Neuronal stem cell (in vitro differentiated cells): ENCODE measurements at regions not wholly inside any gene's neighbourhood (a gene's known extent, or its start where the extent isn't known, plus 50 kb on each side); places are given as distances from the start of the nearest gene placed in this dataset.

Experiments used
- DNase-seq: peaks from one replicate; pipeline ENCODE4 v3.0.0-alpha.2; 2013; ENCODE audit warnings: low spot score
- H2AFZ ChIP-seq: one replicate; pipeline ENCODE4 v1.6.1; 2013; ENCODE audit warnings: mild to moderate bottlenecking, low read length, inconsistent platforms
- H2AK5ac ChIP-seq: 2 replicates; pipeline ENCODE4 v1.6.1; 2013; ENCODE audit warnings: low read depth, mild to moderate bottlenecking, inconsistent platforms, low read length, moderate library complexity, mixed read lengths
- H2BK120ac ChIP-seq: 2 replicates; pipeline ENCODE4 v1.6.1; 2013; ENCODE audit warnings: low read depth, mild to moderate bottlenecking, inconsistent platforms, low read length, moderate library complexity, mixed read lengths
- H2BK12ac ChIP-seq: one replicate; pipeline ENCODE4 v1.6.1; 2013; ENCODE audit warnings: low read length, inconsistent platforms
- H2BK15ac ChIP-seq: 2 replicates; pipeline ENCODE4 v1.6.1; 2013; ENCODE audit warnings: mild to moderate bottlenecking, low read length, inconsistent platforms, mixed read lengths
- H2BK5ac ChIP-seq: one replicate; pipeline ENCODE4 v1.6.1; 2013; ENCODE audit warnings: inconsistent platforms, mild to moderate bottlenecking, low read length, moderate library complexity
- H3K14ac ChIP-seq: one replicate; pipeline ENCODE4 v1.6.1; 2013; ENCODE audit warnings: low read length, inconsistent platforms
- H3K18ac ChIP-seq: 2 replicates; pipeline ENCODE4 v1.6.1; 2013; ENCODE audit warnings: low read length, inconsistent platforms
- H3K23ac ChIP-seq: 2 replicates; pipeline ENCODE4 v1.6.1; 2013; ENCODE audit warnings: low read depth, mild to moderate bottlenecking, mixed read lengths, low read length, inconsistent platforms; ENCODE audit not compliant: poor library complexity
- H3K27ac ChIP-seq: replicated peaks from 3 replicates; pipeline ENCODE4 v1.5.1; 2013; ENCODE audit warnings: low read length, inconsistent platforms
- H3K27me3 ChIP-seq, 3 experiments: 2 replicates each; pipeline ENCODE4 v1.6.1; 2013; ENCODE audit warnings: low read length in 3 of 3, mild to moderate bottlenecking in 2 of 3, inconsistent platforms in 1 of 3, low read depth in 1 of 3, mixed read lengths in 1 of 3, moderate library complexity in 1 of 3; ENCODE audit not compliant: control insufficient read depth in 3 of 3, insufficient read depth in 3 of 3
- H3K36me3 ChIP-seq, 2 donors: replicated peaks in 1 of 2; 2 replicates each; pipeline ENCODE4 v1.6.1; 2013; ENCODE audit warnings: low read length in 2 of 2; ENCODE audit not compliant: control insufficient read depth in 2 of 2, insufficient read depth in 2 of 2
- H3K4ac ChIP-seq: 2 replicates; pipeline ENCODE4 v1.6.1; 2013; ENCODE audit warnings: inconsistent platforms, mild to moderate bottlenecking, low read length, moderate library complexity
- H3K4me1 ChIP-seq, 2 donors: 1 replicate in 1 of 2; 2 replicates in 1 of 2; pipeline ENCODE4 v1.6.1; 2013; ENCODE audit warnings: low read length in 2 of 2, low read depth in 1 of 2; ENCODE audit not compliant: control insufficient read depth in 2 of 2, insufficient read depth in 1 of 2
- H3K4me2 ChIP-seq: one replicate; pipeline ENCODE4 v1.6.1; 2013; ENCODE audit warnings: mild to moderate bottlenecking, low read length, inconsistent platforms; ENCODE audit not compliant: insufficient read depth, poor library complexity, severe bottlenecking
- H3K4me3 ChIP-seq, 2 donors: 2 replicates each; pipeline ENCODE4 v1.5.1; 2013; ENCODE audit warnings: low read length in 2 of 2, mild to moderate bottlenecking in 2 of 2, inconsistent platforms in 1 of 2, moderate library complexity in 1 of 2
- H3K79me1 ChIP-seq: one replicate; pipeline ENCODE4 v1.6.1; 2013; ENCODE audit warnings: low read depth, mild to moderate bottlenecking, inconsistent platforms, low read length, moderate library complexity
- H3K9ac ChIP-seq: one replicate; pipeline ENCODE4 v1.6.1; 2013; ENCODE audit warnings: mild to moderate bottlenecking, low read depth, low read length, inconsistent platforms; ENCODE audit not compliant: poor library complexity
- H3K9me3 ChIP-seq, 2 donors: replicated peaks in 1 of 2; 2 replicates each; pipeline versions ENCODE3 to v1.6.1; 2013; ENCODE audit warnings: low read length in 2 of 2, mild to moderate bottlenecking in 2 of 2, inconsistent platforms in 1 of 2, low read depth in 1 of 2, mixed read lengths in 1 of 2, moderate library complexity in 1 of 2; ENCODE audit not compliant: control insufficient read depth in 2 of 2, insufficient read depth in 1 of 2
- H4K8ac ChIP-seq: one replicate; pipeline ENCODE4 v1.6.1; 2013; ENCODE audit warnings: low read depth, mild to moderate bottlenecking, inconsistent platforms, low read length, moderate library complexity
- H4K91ac ChIP-seq: one replicate; pipeline ENCODE4 v1.6.1; 2013; ENCODE audit warnings: low read length, low read depth, mild to moderate bottlenecking, inconsistent platforms; ENCODE audit not compliant: poor library complexity
- WGBS, 2 donors: extraction: QIAGEN DNeasy Blood & Tissue Kit; methylation state at CpG; one replicate each; pipeline ENCODE4 v1.1.7; 2013; ENCODE audit warnings: missing lambda C conversion rate in 2 of 2, mixed read lengths in 1 of 2; ENCODE audit not compliant: insufficient read length in 2 of 2, insufficient replicate concordance in 1 of 2; ENCODE audit errors: extremely low coverage in 2 of 2; 5-methylcytosine and 5-hydroxymethylcytosine counted together

- H2BK5ac ChIP-seq, result no peak overlapping the region
- H3K4me3 ChIP-seq, result no peak overlapping the region
- WGBS, 2 donors, result no CpG with 5 or more reads among the region's 2 CpGs
- no peak overlapping the region for H3K27ac ChIP-seq
- no peak overlapping the region for H2AFZ ChIP-seq
- H3K4me2 ChIP-seq, result no peak overlapping the region
- DNase-seq, result no peak
- no peak overlapping the region for H3K4ac ChIP-seq
- H3K23ac ChIP-seq, result no peak overlapping the region
- no peaks in the 10 kb centered on the region for H3K79me1 ChIP-seq
- no peak overlapping the region for H2BK15ac ChIP-seq
- H3K18ac ChIP-seq, result no peak overlapping the region
- H2BK12ac ChIP-seq, result no peak overlapping the region
- H2AK5ac ChIP-seq, result no peak overlapping the region
- no peaks in the 10 kb centered on the region for H3K36me3 ChIP-seq
- H3K9me3 ChIP-seq, result no peaks in the 10 kb centered on the region
- H3K9ac ChIP-seq, result no peak overlapping the region
- no peak overlapping the region for H4K8ac ChIP-seq
- no peak overlapping the region for H4K91ac ChIP-seq
- H2BK120ac ChIP-seq, result no peak overlapping the region
- no peaks in the 10 kb centered on the region for H3K4me1 ChIP-seq
- no peaks in the 10 kb centered on the region for H3K27me3 ChIP-seq
- H3K14ac ChIP-seq, result no peak overlapping the region
Measured at GRCh38 chr4:134390319-134390718, 188.7 kb upstream of the PABPC4L start.

GRCh38 chr4:134388351-134388750, 186.8 kb upstream of the PABPC4L start:
- Histone ChIP-seq H3K14ac (no peak overlapping the region), H2BK5ac (no peak overlapping the region), H2AFZ (peak overlapping the region; percentile 19), H3K4me2 (no peak overlapping the region), H3K4me3 (no peak overlapping the region), H3K9ac (no peak overlapping the region), H3K27me3 (no peaks in the 10 kb centered on the region), H2BK15ac (no peak overlapping the region), H2BK120ac (no peak overlapping the region), H3K4ac (no peak overlapping the region), H3K27ac (no peak overlapping the region), H3K18ac (no peak overlapping the region), H4K91ac (no peak overlapping the region), H3K23ac (no peak overlapping the region), H3K4me1 (no peaks in the 10 kb centered on the region), H3K36me3 (no peaks in the 10 kb centered on the region), H4K8ac (no peak overlapping the region), H3K9me3 (no peaks in the 10 kb centered on the region), H2BK12ac (no peak overlapping the region), H3K79me1 (no peaks in the 10 kb centered on the region), H2AK5ac (no peak overlapping the region)
- DNase-seq, result no peak
- WGBS, 2 donors, result no CpG with 5 or more reads among the region's 4 CpGs

GRCh38 chr4:134382478-134383227, 181.1 kb upstream of the PABPC4L start:
- Histone ChIP-seq H2BK15ac (no peak overlapping the region), H3K14ac (no peak overlapping the region), H2BK120ac (no peak overlapping the region), H3K4me3 (no peak overlapping the region), H2BK5ac (no peak overlapping the region), H3K4me2 (no peak overlapping the region), H2AFZ (no peak overlapping the region), H2BK12ac (no peak overlapping the region), H3K27ac (no peak overlapping the region), H3K79me1 (no peaks in the 10 kb centered on the region), H3K9ac (no peak overlapping the region), H3K4me1 (no peaks in the 10 kb centered on the region), H3K23ac (no peak overlapping the region), H3K18ac (no peak overlapping the region), H2AK5ac (no peak overlapping the region), H4K91ac (no peak overlapping the region), H4K8ac (no peak overlapping the region), H3K36me3 (no peaks in the 10 kb centered on the region), H3K4ac (no peak overlapping the region), H3K27me3 (no peaks in the 10 kb centered on the region), H3K9me3 (no peaks in the 10 kb centered on the region)
- no peak for DNase-seq

GRCh38 chr4:134375775-134376174, 174.2 kb upstream of the PABPC4L start:
- no peaks in the 10 kb centered on the region for H3K9me3 ChIP-seq
- H2BK15ac ChIP-seq, result no peak overlapping the region
- H2BK5ac ChIP-seq, result no peak overlapping the region
- H3K27me3 ChIP-seq, result no peaks in the 10 kb centered on the region
- no peak overlapping the region for H2AFZ ChIP-seq
- H4K91ac ChIP-seq, result no peak overlapping the region
- no peaks in the 10 kb centered on the region for H3K4me1 ChIP-seq
- no peak overlapping the region for H3K9ac ChIP-seq
- H3K23ac ChIP-seq, result no peak overlapping the region
- no peak for DNase-seq
- H3K4me2 ChIP-seq, result no peak overlapping the region
- no peak overlapping the region for H3K27ac ChIP-seq
- H3K79me1 ChIP-seq, result no peaks in the 10 kb centered on the region
- no peak overlapping the region for H2BK12ac ChIP-seq
- no peak overlapping the region for H3K14ac ChIP-seq
- no peaks in the 10 kb centered on the region for H3K36me3 ChIP-seq
- H3K18ac ChIP-seq, result no peak overlapping the region
- H3K4ac ChIP-seq, result no peak overlapping the region
- no peak overlapping the region for H2BK120ac ChIP-seq
- H2AK5ac ChIP-seq, result no peak overlapping the region
- H4K8ac ChIP-seq, result no peak overlapping the region
- no peak overlapping the region for H3K4me3 ChIP-seq
